SK-N-SH treated with all-trans-retinoic acid at 6 μM for 48 hours (cell line): ENCODE measurements at regions not wholly inside any gene's neighbourhood (a gene's known extent, or its start where the extent isn't known, plus 50 kb on each side); places are given as distances from the start of the nearest gene placed in this dataset.

ENCODE experiments used
- ATAC-seq: fragments of 200-7000 bp; cut with Tn5 transposase; 3 replicates; pipeline ENCODE4 v1.9.1; 2020; ENCODE audit warnings: mild to moderate bottlenecking, moderate library complexity
- BACH2 ChIP-seq: fragments of 250-450 bp; sonication (Bioruptor Pico); IDR thresholded peaks from 2 replicates; pipeline ENCODE4 v1.9.0; 2021; ENCODE audit warnings: mild to moderate bottlenecking, borderline replicate concordance
- CREB5 ChIP-seq: fragments of 250-450 bp; sonication (Bioruptor Pico); IDR thresholded peaks from 2 replicates; pipeline ENCODE4 v1.5.1; 2020; ENCODE audit warnings: low read depth, mild to moderate bottlenecking, moderate library complexity
- CSDC2 ChIP-seq: fragments of 250-450 bp; sonication (Bioruptor Pico); IDR thresholded peaks from 2 replicates; pipeline ENCODE4 v1.5.0; 2020; ENCODE audit warnings: mild to moderate bottlenecking, moderate library complexity
- CSRNP3 ChIP-seq: fragments of 250-450 bp; sonication (Bioruptor Pico); IDR thresholded peaks from 2 replicates; pipeline ENCODE4 v1.5.1; 2021; ENCODE audit warnings: mild to moderate bottlenecking, moderate library complexity
- PPARA ChIP-seq: fragments of 250-450 bp; sonication (Bioruptor Pico); IDR thresholded peaks from 2 replicates; pipeline ENCODE4 v1.5.0; 2020; ENCODE audit warnings: mild to moderate bottlenecking, borderline replicate concordance
- RARB ChIP-seq: fragments of 250-450 bp; sonication (Bioruptor Pico); IDR thresholded peaks from 2 replicates; pipeline ENCODE4 v1.8.0; 2021; ENCODE audit warnings: mild to moderate bottlenecking, moderate library complexity
- TCF4 ChIP-seq: fragments of 250-450 bp; sonication (Bioruptor Pico); IDR thresholded peaks from 2 replicates; pipeline ENCODE4 v1.8.0; 2021; ENCODE audit warnings: mild to moderate bottlenecking, moderate library complexity, borderline replicate concordance
- TOX ChIP-seq: fragments of 250-450 bp; sonication (Bioruptor Pico); IDR thresholded peaks from 2 replicates; pipeline ENCODE4 v1.8.0; 2021; ENCODE audit warnings: mild to moderate bottlenecking, moderate library complexity, borderline replicate concordance
- TSHZ2 ChIP-seq: fragments of 250-450 bp; sonication (Bioruptor Pico); IDR thresholded peaks from 2 replicates; pipeline ENCODE4 v1.5.0; 2020; ENCODE audit warnings: mild to moderate bottlenecking, moderate library complexity
- ZC3H10 ChIP-seq: fragments of 250-450 bp; sonication (Bioruptor Pico); IDR thresholded peaks from 2 replicates; pipeline ENCODE4 v1.5.1; 2021; ENCODE audit warnings: mild to moderate bottlenecking, moderate library complexity
- ZFP3 ChIP-seq: fragments of 250-450 bp; sonication (Bioruptor Pico); IDR thresholded peaks from 2 replicates; pipeline ENCODE4 v1.5.0; 2020; ENCODE audit warnings: mild to moderate bottlenecking, moderate library complexity
- ZFP30 ChIP-seq: fragments of 450-650 bp; formaldehyde crosslinking; IDR thresholded peaks from 2 replicates; pipeline ENCODE4 v1.5.0; 2022; ENCODE audit warnings: mild to moderate bottlenecking, moderate library complexity
- ZNF565 ChIP-seq: fragments of 450-650 bp; formaldehyde crosslinking; conservative IDR thresholded peaks from 2 replicates; pipeline ENCODE4 v1.5.0; 2020; ENCODE audit warnings: low read depth, mild to moderate bottlenecking, moderate library complexity
- TF ChIP-seq, protein P1 (sequence below): fragments of 250-450 bp; sonication (Bioruptor Pico); IDR thresholded peaks from 2 replicates; pipeline ENCODE4 v1.8.0; 2020; ENCODE audit warnings: mild to moderate bottlenecking, moderate library complexity, borderline replicate concordance

DNA sequence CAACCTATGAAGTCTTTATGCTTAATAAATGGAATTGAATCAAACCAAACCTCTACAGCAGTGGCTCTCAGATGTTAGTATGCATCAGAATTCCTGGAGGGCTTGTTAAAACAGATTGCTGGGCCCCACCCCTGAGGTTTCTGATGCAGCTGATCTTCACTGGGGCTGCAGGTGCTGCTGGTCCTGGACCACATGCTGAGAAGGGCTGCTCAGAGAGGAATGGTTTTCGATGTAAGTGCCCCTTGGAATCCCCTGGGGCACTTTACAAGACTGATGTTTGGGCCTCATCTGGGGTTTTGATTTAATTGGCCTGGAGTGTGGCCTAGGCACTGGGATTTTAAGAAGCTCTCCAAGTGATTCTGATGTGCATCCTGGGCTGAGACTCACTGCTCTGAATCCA, 403.8 kb upstream of the HS6ST1 start (continued):
- no peak for TF ChIP-seq TSHZ2 (CRISPR knock-in tag)
- TF ChIP-seq TCF4 (CRISPR knock-in tag): no peak
- TF ChIP-seq, protein P1, sequence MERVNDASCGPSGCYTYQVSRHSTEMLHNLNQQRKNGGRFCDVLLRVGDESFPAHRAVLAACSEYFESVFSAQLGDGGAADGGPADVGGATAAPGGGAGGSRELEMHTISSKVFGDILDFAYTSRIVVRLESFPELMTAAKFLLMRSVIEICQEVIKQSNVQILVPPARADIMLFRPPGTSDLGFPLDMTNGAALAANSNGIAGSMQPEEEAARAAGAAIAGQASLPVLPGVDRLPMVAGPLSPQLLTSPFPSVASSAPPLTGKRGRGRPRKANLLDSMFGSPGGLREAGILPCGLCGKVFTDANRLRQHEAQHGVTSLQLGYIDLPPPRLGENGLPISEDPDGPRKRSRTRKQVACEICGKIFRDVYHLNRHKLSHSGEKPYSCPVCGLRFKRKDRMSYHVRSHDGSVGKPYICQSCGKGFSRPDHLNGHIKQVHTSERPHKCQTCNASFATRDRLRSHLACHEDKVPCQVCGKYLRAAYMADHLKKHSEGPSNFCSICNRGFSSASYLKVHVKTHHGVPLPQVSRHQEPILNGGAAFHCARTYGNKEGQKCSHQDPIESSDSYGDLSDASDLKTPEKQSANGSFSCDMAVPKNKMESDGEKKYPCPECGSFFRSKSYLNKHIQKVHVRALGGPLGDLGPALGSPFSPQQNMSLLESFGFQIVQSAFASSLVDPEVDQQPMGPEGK (CRISPR knock-in tag): no peak

DNA sequence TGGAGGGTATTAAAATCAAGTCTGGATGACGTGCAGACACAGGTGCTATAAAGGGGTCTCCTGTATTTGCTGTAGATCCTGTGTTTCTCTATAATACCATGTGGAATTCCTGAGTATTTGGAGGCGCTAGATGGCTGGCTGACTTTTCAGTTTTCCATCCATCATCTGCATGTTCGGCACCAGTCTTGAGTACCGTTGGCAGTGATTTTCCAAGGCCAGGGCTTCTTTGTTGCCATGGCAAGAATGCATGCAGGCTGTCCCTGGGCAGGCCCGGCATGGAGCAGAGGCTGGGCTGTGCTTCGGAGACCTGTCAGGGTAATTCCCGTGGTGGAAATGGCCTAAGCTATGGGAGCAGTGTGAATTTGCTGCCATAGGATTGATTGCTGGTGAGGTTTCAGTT, 405.9 kb upstream of the HS6ST1 start:
- ATAC-seq: no peak
- TF ChIP-seq ZNF565 (CRISPR knock-in tag): no peak
- no peak for TF ChIP-seq ZFP30
- TF ChIP-seq TSHZ2 (CRISPR knock-in tag): no peak
- no peak for TF ChIP-seq CSRNP3 (CRISPR knock-in tag)
- TF ChIP-seq RARB (CRISPR knock-in tag): no peak
- no peak for TF ChIP-seq ZFP3 (CRISPR knock-in tag)
- TF ChIP-seq, protein P1 (CRISPR knock-in tag): no peak
- no peak for TF ChIP-seq CSDC2 (CRISPR knock-in tag)
- TF ChIP-seq CREB5: no peak
- no peak for TF ChIP-seq TOX (CRISPR knock-in tag)

GRCh38 chr2:128724972-128725371, 406.3 kb upstream of the HS6ST1 start:
- no peak for TF ChIP-seq PPARA
- no peak for TF ChIP-seq ZC3H10 (CRISPR knock-in tag)
- no peak for TF ChIP-seq CSRNP3 (CRISPR knock-in tag)
- no peak for TF ChIP-seq BACH2 (CRISPR knock-in tag)
- no peak for ATAC-seq
